Dermis microvascular lymphatic vessel endothelial cell (primary cell): ENCODE measurements at regions not wholly inside any gene's neighbourhood (a gene's known extent, or its start where the extent isn't known, plus 50 kb on each side); places are given as distances from the start of the nearest gene placed in this dataset.

ENCODE experiments used
- DNase-seq, 2 donors: peaks; one replicate each; pipeline versions ENCODE4 v3.0.0 to v3.0.0-alpha.2; 2010; ENCODE audit warnings: low read depth in 2 of 2

DNA sequence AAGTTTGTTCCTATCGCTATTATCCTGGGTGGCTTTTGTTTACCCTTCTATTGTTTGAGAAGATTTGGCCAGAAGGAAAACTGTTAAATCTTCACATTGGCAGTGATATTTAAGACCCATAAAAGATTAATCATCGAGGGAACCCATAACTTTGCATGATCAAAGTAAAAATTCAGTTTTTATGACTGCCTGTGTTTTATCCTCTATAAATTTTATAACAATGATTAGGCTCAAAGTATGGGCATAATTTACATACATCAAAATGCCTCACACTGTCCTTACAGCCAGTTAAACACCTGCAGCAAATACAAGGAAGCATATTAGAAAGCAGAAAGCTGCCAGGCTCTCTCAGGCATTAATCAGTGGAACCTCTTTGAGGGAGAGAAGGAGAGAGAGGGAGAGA lies 289.1 kb downstream of the ICOS start:
- no peak for DNase-seq

DNA sequence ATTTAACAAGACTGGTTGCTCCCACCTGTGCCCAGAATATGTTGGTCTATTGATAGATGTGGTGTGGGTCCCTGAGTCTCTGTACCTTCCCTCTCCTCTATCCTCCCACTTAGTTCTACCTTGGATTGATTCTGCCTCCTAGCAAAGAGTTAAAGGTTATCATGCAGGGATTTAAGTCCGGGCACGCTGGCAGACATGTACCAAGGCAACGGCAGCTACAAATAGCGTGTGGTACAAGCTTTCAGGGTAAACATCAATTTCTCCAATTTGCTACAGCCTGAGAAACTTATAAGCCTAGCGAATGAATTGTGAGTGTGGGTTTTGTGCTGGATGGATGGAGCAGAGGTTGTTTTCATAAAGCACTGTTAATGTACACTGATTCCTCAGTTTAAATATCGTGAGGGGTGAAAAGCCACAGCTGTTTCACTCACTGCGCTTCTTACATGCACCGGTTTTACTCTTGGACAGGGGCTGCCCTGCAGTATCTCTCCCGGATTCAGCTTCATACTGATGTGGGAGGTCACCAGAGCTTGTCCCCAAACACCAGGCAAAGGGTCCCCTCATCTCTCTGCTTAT lies 289.8 kb downstream of the ICOS start:
- DNase-seq: no peak

DNA sequence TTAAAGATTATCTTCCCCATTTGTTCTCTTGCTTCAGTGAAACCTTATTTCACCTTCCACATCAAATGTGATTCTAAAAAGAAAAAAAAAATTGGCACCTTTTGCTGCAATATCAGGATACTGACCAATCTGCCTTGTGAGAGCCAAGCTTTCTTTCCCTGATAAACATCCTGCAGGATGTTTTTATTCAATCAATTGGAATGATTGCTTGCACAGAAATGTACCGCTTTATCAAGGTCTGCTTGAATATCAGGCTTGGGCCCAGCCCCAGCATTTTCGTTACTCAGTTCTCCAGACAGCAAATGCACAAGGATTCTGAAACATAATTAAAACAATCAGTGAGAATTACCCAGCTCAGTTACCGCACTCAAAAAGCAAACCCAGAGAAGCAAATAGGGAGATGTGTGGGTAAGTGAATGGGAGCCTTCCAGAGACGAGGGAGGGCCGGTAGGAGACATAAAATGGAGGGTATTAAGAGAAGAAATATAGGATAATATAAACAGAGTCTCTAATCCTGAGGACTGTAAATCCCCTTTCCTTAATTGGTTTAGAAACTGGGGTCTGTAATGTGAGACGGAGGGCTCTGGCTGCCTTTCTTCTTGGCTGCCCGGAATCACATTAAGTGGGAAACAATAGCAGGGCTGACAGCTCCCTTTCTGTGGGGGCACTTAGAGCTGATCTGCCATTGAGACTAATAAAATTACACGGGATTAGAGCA lies 291.8 kb downstream of the ICOS start:
- DNase-seq: peak; percentile 9 to 47

DNA sequence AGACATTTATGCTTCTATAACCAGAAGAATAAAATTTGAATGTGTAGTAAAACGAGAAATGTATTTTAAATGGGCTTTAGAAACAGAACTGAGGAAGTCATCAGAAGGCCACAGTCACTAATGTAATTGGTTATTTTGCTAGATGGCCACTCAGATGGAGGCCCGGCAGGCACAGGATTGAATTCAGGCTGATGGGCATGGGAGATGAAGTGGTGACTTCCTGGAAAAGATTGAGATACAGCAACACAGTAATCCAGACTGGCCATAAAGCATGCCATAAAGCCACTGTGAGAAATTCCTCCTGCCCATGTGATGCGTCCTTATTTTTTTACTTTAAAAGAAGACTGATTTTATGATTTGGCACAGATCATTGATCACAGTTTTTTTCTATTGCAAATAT lies 297.7 kb downstream of the ICOS start:
- no peak for DNase-seq

DNA sequence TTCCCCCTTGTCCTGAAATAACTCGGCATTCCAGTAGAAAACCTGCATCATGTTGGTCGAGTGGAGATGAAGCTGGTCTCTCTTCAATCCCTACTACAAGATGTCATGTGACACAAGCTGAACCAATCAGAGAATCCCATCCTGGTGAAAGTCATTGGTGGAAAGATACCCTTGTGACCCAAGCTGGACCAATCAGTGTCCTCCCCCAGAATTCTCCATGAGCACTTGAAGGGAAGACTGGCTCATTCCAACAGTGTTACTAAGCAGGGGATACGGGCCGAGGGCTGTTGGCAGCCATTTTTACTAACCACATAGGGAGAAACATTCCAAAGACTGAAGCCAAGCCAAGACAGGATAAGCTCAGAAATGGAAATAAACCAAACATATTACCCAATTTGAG lies 298.3 kb downstream of the ICOS start:
- no peak for DNase-seq

DNA sequence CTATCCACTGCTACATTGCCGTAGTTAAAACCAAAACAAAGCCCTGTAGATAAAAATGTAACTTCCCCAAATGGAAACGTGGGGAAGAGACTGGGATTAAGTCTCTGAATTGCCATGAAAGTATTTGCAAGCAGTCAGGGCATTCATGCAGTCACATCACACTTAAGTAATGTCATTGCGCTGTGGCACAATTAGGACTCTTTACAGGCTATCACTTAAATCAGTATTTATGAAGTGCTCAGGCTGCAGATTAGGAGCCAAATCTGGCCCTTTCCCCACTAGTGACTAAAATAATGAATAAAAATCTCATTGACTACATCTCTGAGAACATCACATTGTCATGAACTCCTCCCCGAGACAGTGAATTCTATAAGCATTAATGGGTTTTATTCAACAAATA lies 300.9 kb downstream of the ICOS start:
- DNase-seq: no peak

DNA sequence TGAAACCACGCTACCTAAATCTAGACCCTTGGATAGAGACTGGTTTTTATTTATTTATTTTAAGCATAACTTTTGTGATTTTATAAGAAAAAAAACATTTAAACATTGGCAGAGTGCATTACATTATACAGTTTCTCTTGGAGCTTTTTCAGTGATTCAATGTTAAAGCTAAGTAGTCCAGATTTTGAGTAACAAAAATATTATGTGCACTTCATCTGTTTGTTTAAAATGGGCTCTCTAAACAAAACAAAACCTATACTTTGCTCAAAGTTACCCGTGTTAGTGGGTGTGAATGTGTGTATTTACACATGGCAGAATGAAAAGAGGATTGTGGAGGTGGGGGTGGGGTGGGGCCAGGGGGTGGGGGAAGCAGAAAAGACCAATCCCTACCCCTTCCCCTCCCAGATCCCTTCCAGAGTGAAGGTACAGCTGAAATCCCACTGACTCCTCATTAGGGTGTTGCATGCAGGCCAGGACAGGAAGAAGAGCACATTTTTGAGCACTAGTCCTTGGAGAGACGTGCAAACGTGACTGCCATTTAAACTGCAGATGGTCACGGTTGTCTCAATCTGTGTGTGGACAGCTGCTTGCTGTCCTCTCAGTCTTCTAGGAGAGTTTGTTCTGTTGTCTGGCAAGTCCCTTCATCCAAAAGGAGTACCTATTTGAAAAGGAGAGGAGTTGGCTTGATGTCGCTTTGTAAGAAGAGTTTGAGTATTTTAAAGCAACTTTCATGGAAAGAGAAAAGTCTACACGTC lies 303.0 kb downstream of the ICOS start:
- DNase-seq: no peak

DNA sequence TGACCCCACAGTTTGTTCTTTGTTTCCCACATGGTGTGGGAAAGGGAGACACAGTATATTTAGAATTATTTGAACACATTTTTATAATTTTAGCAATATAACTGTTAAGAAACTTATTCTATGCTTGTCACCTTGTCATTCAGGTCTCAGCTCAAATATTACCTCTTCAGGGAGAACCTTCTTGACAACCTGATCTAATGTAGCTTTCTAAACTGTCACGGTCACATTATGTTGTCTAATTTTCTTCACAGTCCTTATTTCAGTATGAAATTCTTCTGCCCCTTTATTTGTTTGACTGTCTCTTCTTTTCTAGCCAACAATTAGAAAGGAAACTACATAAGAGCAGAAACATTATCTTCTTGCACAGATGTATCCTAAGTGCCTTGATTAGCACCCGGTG lies 304.3 kb upstream of the PARD3B start:
- no peak for DNase-seq

DNA sequence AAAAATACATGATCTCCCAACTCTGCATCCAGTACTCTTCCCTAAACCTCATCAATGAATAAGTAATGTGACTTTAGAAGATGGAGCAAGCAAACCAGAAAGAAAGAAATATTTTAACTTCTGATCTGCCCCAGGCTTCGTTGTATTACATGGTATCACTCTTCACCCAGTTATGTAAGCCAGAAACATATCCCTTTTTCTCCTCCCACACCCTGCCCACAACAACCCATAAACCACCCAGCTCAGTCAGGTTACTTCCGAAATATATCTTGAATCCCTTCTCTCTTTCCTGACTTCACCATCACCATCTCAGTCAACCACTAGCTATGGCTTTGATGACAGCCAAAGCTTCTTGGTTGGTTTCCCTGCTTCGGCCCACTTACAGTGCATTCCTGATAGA lies 295.8 kb upstream of the PARD3B start:
- DNase-seq: no peak

DNA sequence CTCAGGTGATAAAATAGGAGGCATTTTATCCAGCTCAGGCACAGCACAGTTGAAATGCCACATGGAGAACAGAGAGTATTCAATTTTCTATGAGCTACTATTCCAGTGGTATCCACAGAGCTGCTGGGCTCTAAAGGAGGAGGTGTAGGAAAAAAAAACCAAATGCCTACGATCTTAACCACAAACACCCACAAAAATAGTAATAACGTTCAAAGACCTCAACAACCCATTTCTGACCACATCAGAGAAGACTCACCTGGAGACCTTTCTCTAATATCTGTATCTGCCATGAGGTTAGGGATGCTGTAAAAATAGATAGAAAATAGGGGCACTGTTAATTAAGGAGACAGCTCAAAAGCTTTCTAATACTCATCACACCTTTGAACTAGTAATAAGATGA lies 294.6 kb upstream of the PARD3B start:
- DNase-seq: no peak

DNA sequence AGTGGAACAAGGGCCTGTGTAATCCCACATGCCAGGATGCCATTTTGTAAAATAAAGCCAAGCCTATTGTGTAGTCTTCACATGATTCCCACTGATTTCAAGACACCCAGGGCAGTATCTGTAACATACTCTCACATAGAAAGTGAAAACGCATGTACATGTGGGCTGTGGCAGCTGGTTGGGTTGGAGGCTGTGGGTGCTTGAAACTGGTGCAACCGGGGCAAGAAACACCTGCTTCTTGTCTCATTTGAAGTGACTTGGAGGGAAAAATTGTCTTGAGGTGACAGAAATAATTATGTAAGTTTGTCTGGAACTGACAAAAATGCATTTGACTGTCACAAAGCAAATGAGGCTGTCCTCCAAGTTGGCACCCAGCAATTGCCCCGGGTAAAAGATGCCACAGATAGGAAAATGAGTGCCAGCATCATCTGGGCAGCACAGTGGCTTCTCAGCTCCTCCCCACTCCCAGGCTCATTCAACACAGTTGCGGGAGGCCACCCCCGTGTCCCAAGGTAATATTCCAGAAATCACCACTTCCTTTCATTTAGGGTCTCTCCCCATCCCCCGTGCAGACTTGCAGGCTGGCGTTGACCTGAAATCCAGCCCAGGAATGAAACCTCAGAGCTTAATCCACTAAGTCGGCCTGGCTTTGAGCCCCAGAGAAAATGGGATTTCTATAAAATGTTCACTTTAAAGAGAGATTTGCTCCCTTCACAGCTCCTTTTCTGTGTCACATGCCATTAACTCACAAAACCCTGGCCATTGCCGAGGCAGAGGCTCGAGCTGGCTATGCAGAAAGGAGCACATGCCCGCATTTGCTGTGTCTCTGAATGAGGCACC lies 293.9 kb upstream of the PARD3B start:
- DNase-seq: no peak

DNA sequence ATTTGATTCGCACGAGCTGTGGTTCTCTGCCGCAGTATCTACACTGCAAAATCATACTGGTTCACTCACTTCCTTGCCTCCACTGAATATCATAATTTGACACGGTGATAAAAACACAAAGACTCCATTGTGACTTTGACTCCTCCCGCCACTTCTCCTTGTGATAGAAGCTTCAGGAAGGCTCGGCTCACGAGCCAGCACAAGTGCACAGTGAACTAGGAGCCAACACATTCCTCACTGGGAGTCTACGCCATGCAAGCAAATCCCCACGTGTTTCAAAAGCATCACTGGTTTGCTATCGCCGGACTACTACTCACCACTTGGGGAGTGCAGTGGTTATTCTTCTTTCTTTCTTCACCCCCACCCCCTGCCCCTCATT lies 293.3 kb upstream of the PARD3B start:
- DNase-seq: no peak

DNA sequence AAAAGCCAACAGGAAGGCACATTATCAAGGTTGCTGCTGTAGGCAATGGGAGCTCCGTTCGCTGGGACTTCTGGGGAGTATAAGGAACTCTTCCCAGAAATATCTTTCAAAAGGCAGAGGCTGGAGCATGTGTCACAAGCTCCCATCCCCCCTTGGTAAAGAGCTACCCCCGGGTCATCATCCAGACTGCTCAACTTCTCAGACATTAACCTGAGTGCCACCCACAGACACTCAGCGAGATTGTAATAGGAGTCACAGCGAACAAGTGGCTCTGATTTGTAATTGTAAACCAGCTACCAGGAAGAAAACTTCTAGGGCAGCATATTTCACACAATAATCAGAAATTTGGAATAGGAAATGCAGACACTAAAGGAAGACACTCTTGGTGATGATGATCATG lies 290.2 kb upstream of the PARD3B start:
- no peak for DNase-seq

DNA sequence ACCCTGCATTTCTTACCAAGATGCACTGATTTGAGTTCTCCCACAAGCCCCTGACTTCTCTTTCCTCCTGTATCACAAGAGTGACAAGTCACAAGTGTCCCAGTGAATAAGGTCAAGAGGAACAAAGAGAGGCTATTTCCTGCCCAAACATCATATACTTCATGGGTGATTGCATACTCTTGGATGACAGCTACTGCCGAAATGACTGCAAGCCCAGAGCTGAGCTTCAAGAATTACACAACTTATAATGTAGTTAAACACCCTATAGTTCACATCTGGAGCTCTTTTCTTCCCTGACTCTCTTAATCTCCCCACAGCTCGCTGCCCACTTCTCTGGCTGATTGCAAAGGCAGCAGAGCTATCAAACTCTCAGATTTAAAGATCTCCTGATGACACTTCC lies 289.7 kb upstream of the PARD3B start:
- no peak for DNase-seq

DNA sequence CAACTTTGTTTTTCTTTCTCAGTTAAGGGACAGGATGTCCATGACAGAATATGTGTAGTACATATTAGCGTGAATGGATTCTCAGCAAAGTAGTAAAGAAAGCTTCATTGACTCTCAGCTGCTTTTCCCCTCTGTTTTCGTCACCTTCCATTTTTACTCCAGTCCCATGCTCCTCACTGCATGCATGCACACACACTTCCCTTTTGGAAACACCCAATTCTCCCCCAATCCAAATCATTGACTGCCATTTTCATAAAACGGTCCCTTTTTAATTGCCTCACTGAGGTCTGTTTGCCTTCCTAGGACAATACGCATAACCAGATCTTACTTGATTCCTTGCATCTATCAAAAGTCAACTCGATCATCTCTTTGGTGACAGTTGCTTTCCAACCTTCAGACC lies 287.5 kb upstream of the PARD3B start:
- no peak for DNase-seq

DNA sequence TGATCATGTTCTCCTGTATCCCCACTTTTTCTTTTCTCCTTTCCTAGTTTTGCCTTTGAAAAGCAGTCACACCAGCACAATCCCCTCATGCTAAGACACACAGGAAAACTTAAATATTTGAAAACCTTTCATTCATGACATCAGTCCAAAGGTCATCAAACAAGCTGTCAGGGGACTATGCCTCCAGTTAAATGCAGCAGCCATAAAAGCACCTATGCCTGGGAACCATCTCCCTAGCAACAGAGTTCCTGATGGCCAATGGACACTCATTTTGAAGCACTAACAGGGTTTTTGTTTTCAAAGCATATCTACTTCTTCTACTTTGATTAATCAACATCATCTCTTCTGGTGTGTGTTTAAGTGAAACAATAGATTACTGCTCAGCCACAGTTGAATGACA lies 286.4 kb upstream of the PARD3B start:
- DNase-seq: no peak

DNA sequence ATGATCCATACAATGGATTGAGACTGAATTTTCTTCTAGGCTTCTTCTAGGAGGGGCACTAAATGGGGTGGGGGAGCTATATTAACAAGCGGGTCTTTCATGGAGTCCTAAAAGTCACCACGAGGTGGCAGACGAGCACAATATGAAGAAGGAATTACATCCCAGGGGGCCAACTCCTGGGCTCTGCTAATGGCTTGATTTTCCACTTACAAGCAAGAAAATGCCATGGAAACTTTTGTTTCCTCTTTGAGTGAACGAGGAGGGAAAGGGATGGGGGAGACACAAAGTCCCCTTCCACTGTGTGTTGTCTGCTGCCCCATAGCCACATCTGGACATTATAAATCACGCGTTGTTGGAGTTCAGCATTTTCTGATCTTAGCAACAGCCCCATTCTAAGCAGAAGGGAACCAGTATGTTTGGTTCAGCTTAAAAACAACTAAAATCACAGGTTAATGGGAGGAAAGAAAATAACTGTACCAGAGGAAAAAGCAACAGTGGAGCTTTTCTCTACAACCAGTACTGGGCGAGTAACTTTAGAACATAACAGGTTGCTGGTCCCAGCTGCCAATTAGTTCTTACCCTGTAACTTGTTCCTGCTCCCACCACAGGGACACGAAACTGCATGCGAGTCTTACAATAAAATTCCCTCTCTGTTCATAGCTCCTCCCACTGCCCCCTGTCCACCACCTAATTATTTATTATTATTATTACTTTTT lies 285.0 kb upstream of the PARD3B start:
- DNase-seq: peak; percentile 87 to 91

DNA sequence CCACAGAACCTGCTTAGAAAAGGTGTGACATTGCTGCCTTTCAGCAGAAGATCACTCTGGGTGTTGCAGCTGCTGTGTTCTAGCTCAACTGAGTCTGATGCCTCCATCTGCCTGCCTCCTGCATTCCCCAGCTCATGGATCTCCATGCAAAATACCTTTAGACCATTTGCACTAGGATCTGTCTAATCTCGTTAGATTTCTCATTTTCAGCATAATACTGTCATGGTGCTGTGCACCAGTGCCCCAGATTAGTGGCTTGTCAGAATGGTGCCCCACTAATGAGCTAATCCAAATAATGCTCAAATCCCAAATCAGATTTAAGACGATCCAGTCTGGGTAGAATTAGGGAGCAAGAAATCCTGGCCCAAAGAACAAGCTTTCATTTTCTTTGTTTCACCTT lies 284.4 kb upstream of the PARD3B start:
- no peak for DNase-seq

DNA sequence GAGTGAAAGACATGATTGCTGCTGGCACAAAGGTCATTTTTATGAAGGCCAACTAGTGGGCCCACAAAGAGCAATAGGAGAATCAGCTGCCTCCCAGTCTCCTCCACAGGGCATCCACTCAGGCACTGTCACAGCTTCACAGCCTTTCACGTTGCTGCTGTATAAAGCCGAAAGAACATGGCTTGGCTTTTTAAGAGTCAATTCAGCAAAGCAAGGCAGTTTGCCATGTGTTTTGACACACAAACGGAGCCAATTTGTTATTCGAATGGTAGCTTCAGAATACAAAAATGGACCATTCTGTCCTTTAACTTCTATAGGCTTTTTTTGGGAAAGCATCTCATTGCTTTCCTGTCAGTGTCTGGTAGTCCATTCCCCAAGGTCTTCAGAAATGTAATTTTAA lies 283.4 kb upstream of the PARD3B start:
- DNase-seq: no peak

DNA sequence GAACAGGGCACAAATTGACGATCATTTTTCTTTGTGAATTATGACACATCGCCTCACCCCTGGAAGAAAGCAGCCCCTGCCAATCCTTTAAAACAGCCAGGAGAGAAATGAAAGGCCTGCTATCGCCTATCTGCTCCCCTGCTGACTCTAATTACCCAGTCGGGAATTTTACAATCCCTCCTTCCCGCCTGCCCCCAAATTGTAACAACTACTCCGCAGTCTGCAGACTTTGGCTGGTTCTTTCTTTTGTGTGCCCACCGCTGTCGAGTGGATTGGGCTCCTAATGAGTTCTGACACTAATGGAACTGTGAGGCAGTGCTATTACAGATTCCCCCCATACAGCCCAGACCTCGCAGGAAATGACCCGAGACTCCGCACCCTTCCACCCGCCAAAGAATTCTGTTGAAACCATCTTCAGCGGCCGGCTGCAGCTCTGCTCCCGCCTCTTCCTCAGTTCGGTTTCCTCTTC lies 281.2 kb upstream of the PARD3B start:
- no peak for DNase-seq

DNA sequence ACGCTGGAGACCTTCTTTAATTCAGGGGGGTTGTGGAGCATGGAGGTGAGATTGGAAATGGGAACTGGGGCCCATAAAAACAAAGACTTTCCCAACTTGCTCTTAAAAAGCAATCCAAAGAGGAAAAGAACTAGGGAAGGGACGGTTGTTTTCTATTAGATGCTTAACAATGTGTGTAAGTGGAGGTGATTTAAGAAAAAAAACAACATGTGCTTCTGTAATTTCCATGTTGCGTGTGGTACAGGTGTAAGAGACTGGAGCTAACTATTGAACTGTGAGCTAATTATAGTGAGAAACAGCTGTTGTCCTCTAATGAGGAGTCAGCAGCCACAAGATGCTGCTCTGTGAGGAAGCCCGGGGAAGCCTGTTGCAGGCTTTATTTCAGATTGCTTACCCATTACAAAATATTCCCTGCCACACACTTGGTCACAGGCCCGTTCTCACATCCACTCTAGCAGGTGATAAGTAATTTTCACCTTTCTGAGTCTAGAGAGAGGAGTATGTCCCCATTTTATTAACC lies 280.6 kb upstream of the PARD3B start:
- no peak for DNase-seq
